ENCODE measurements at regions not wholly inside any gene's neighbourhood (a gene's known extent, or its start where the extent isn't known, plus 50 kb on each side); places are given as distances from the start of the nearest gene placed in this dataset.

DNA sequence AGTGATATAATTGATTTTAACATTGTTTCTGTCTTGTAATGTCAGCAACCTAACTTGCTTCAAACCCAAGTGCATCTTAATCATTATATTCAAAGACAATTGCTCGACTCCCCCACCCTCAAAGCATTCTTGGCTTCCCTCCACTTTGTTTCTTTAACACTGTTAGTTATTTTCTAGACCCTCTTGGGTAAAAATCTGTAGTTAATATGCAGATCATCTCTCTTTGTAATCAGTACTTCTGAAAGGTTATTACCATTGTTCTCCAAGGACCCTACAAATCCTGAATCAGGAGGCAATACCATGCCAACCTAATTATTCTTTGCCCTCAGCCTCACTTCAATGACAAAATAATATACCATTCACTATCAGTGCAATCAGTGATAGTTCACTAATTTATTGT lies 1075.7 kb downstream of the AMY1C start:
- TF ChIP-seq, protein P1, sequence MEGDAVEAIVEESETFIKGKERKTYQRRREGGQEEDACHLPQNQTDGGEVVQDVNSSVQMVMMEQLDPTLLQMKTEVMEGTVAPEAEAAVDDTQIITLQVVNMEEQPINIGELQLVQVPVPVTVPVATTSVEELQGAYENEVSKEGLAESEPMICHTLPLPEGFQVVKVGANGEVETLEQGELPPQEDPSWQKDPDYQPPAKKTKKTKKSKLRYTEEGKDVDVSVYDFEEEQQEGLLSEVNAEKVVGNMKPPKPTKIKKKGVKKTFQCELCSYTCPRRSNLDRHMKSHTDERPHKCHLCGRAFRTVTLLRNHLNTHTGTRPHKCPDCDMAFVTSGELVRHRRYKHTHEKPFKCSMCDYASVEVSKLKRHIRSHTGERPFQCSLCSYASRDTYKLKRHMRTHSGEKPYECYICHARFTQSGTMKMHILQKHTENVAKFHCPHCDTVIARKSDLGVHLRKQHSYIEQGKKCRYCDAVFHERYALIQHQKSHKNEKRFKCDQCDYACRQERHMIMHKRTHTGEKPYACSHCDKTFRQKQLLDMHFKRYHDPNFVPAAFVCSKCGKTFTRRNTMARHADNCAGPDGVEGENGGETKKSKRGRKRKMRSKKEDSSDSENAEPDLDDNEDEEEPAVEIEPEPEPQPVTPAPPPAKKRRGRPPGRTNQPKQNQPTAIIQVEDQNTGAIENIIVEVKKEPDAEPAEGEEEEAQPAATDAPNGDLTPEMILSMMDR (IDR thresholded peaks at IDR 0.05), result no peak
- TF ChIP-seq POLR2A (IDR thresholded peaks at IDR 0.05), result no peak
- no peak for TF ChIP-seq POLR2AphosphoS5 (IDR thresholded peaks at IDR 0.05)
